ENCODE measurements at regions not wholly inside any gene's neighbourhood (a gene's known extent, or its start where the extent isn't known, plus 50 kb on each side); places are given as distances from the start of the nearest gene placed in this dataset.

GRCh38 chr2:139165041-139165440 lies 384.9 kb upstream of the NXPH2 start:
- no peak for TF ChIP-seq POLR2A (IDR thresholded peaks at IDR 0.05)
- TF ChIP-seq CTCF (IDR thresholded peaks at IDR 0.05): no peak
- TF ChIP-seq EP300 (IDR thresholded peaks at IDR 0.05): no peak
